ENCODE measurements at regions not wholly inside any gene's neighbourhood (a gene's known extent, or its start where the extent isn't known, plus 50 kb on each side); places are given as distances from the start of the nearest gene placed in this dataset.

GRCh38 chr10:43931308-43931930, 282.7 kb upstream of the ZNF32 start:
- POLR2A ChIA-PET = no interaction called here
- BruUV-seq (replicated peaks) = no TSS peak
- CTCF ChIA-PET = no interaction called here
- Histone ChIP-seq H3K27ac (ENCODE audit: low read length) (no peak overlapping the region), H3K27me3 (ENCODE audit: control insufficient read depth, insufficient read depth, low read length) (peaks cover 4% of the 10 kb centered on the region; the same call in 1 of the 2 replicates), H3K9me3 (ENCODE audit: control insufficient read depth, insufficient read depth, low read depth, low read length) (no peaks in the 10 kb centered on the region), H3K36me3 (ENCODE audit: control insufficient read depth, insufficient read depth, low read length) (no peaks in the 10 kb centered on the region), H3K4me1 (ENCODE audit: control insufficient read depth, insufficient read depth, low read length) (no peaks in the 10 kb centered on the region), H3K4me3 (ENCODE audit: low read depth in 2 of 2, low read length in 2 of 2) (no peak overlapping the region)
- ATAC-seq (no peak), DNase-seq (ENCODE audit: low read depth, low spot score) (no peak)
- intact Hi-C loops (cut with micrococcal nuclease; ENCODE audit: unreplicated experiment) = no loop called here
- no peak for TF ChIP-seq SIN3A (IDR thresholded peaks at IDR 0.05; ENCODE audit: borderline replicate concordance, insufficient read depth, low read depth, low read length)
- no peak for TF ChIP-seq POLR2AphosphoS5 (IDR thresholded peaks at IDR 0.05; ENCODE audit: low read depth, low read length)
- no peak for TF ChIP-seq CTCF (IDR thresholded peaks at IDR 0.05)
- no peak for TF ChIP-seq TCF7L2 (IDR thresholded peaks at IDR 0.05; ENCODE audit: low read depth, low read length)
- TF ChIP-seq REST (IDR thresholded peaks at IDR 0.05; ENCODE audit: insufficient read depth in 1 of 2, low read depth in 2 of 2, low read length in 1 of 2) = no peak
- in situ Hi-C loops (cut with HindIII; ENCODE audit: low pct_unique_long_range_greater_than_20kb, low sequenced_read_pairs) = no loop called here

GRCh38 chr10:43930777-43931176, 282.1 kb upstream of the ZNF32 start:
- DNase-seq (ENCODE audit: low read depth, low spot score) (no peak), ATAC-seq (no peak)
- H3K27me3 ChIP-seq (ENCODE audit: control insufficient read depth, insufficient read depth, low read length) = peaks cover 4% of the 10 kb centered on the region; the same call in 1 of the 2 replicates
- no peak overlapping the region for H3K27ac ChIP-seq (ENCODE audit: low read length)
- no peaks in the 10 kb centered on the region for H3K36me3 ChIP-seq (ENCODE audit: control insufficient read depth, insufficient read depth, low read length)
- in situ Hi-C loops (cut with HindIII; ENCODE audit: low pct_unique_long_range_greater_than_20kb, low sequenced_read_pairs) (no loop called here), intact Hi-C loops (cut with micrococcal nuclease; ENCODE audit: unreplicated experiment) (no loop called here)
- TF ChIP-seq SIN3A (IDR thresholded peaks at IDR 0.05; ENCODE audit: borderline replicate concordance, insufficient read depth, low read depth, low read length) = no peak
- no peak for TF ChIP-seq CTCF (IDR thresholded peaks at IDR 0.05)
- no peak for TF ChIP-seq REST (IDR thresholded peaks at IDR 0.05; ENCODE audit: insufficient read depth in 1 of 2, low read depth in 2 of 2, low read length in 1 of 2)
- no peak for TF ChIP-seq POLR2AphosphoS5 (IDR thresholded peaks at IDR 0.05; ENCODE audit: low read depth, low read length)
- TF ChIP-seq TCF7L2 (IDR thresholded peaks at IDR 0.05; ENCODE audit: low read depth, low read length) = no peak
- H3K4me3 ChIP-seq (ENCODE audit: low read depth in 2 of 2, low read length in 2 of 2) = no peak overlapping the region
- H3K9me3 ChIP-seq (ENCODE audit: control insufficient read depth, insufficient read depth, low read depth, low read length) = no peaks in the 10 kb centered on the region
- POLR2A ChIA-PET = no interaction called here
- CTCF ChIA-PET = no interaction called here
- H3K4me1 ChIP-seq (ENCODE audit: control insufficient read depth, insufficient read depth, low read length) = no peaks in the 10 kb centered on the region
- BruUV-seq (replicated peaks) = no TSS peak
